ENCODE measurements at regions not wholly inside any gene's neighbourhood (a gene's known extent, or its start where the extent isn't known, plus 50 kb on each side); places are given as distances from the start of the nearest gene placed in this dataset.

DNA sequence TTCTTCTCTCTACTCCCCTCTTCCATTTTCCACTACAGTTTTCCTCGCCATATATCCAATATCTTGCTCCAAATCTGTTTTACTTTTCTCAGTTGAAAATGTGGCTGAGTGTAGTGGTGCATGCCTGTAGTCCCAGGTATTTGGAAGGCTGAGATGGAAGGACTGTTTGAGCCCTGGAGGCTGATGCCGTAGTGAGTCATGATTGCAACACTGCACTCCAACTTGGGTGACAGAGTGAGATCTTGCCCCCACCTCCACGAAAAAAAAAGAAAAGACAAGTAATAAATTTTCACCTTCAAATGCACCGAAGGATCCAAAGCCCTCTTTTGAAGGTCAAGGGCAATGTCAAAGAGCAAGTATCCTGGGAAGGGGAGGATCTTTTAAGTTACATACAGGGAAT, 592.3 kb downstream of the TMEM114 start:
- Mint-ChIP-seq H3K4me3 (no peak overlapping the region), H3K9me3 (no peaks in the 10 kb centered on the region), H3K36me3 (no peaks in the 10 kb centered on the region), H3K27me3 (peaks cover 11% of the 10 kb centered on the region), H3K4me1 (ENCODE audit: unreplicated experiment) (no peaks in the 10 kb centered on the region), H3K27ac (no peak overlapping the region)
- TF ChIP-seq, protein P1, sequence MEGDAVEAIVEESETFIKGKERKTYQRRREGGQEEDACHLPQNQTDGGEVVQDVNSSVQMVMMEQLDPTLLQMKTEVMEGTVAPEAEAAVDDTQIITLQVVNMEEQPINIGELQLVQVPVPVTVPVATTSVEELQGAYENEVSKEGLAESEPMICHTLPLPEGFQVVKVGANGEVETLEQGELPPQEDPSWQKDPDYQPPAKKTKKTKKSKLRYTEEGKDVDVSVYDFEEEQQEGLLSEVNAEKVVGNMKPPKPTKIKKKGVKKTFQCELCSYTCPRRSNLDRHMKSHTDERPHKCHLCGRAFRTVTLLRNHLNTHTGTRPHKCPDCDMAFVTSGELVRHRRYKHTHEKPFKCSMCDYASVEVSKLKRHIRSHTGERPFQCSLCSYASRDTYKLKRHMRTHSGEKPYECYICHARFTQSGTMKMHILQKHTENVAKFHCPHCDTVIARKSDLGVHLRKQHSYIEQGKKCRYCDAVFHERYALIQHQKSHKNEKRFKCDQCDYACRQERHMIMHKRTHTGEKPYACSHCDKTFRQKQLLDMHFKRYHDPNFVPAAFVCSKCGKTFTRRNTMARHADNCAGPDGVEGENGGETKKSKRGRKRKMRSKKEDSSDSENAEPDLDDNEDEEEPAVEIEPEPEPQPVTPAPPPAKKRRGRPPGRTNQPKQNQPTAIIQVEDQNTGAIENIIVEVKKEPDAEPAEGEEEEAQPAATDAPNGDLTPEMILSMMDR (conservative IDR thresholded peaks at IDR 0.05): no peak
- no peak for DNase-seq (ENCODE audit: extremely low spot score, unreplicated experiment)

DNA sequence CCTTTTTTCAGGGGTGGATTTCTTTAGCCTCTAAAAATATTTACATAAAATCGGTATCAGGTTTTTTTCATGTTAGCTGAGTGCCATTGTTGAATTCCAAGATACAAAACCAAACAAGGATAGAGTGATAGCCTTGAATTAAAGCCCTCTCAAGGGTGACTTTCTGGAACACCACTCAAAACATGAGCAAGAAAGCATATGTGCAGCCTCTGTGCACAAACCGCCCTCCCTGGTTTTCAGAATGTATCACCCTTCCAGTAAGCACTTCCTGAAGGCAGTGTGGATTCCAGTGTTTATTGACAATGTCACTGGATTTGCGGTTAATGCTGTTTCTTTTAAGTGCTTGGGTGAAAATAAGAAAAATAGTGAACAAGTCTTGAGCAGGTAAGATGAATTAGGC, 597.7 kb downstream of the TMEM114 start:
- no peak for DNase-seq (ENCODE audit: extremely low spot score, unreplicated experiment)
- Mint-ChIP-seq H3K36me3 (no peaks in the 10 kb centered on the region), H3K4me1 (ENCODE audit: unreplicated experiment) (no peaks in the 10 kb centered on the region), H3K4me3 (no peak overlapping the region), H3K9me3 (no peaks in the 10 kb centered on the region), H3K27me3 (peaks cover 34% of the 10 kb centered on the region), H3K27ac (no peak overlapping the region)
- TF ChIP-seq, protein P1 (conservative IDR thresholded peaks at IDR 0.05): no peak

DNA sequence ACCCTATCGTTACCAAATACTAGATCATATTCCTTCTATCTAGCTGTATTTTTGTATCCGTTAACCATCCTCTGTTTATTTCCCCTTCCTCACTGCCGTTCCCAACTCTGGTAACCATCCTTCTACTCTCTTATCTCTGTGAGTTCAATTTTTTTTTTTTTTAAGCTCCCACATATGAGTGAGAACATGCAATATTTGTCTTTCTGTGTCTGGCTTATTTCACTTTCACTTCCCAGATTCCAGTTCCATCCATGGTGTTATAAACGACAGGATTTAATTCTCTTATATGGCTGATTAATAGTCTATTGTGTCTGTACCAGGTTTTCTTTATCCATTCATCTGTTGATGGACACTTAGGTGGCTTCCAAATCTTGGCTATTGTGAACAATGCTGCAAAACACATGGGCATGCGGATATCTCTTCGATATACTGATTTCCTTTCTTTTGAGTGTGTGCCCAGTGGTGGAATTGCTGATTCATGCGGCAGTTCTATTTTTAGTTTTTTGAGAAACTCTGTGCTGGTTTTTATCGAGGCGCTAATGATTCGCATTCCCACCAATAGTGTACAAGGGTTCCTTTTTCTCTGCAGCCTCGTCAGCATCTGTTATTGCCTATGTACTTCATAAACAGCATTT, 599.6 kb downstream of the TMEM114 start:
- TF ChIP-seq, protein P1 (conservative IDR thresholded peaks at IDR 0.05): no peak
- Mint-ChIP-seq H3K36me3 (no peaks in the 10 kb centered on the region), H3K4me1 (ENCODE audit: unreplicated experiment) (no peaks in the 10 kb centered on the region), H3K9me3 (no peaks in the 10 kb centered on the region), H3K4me3 (no peak overlapping the region), H3K27me3 (peaks cover 37% of the 10 kb centered on the region), H3K27ac (no peak overlapping the region)
- DNase-seq (ENCODE audit: extremely low spot score, unreplicated experiment): no peak

DNA sequence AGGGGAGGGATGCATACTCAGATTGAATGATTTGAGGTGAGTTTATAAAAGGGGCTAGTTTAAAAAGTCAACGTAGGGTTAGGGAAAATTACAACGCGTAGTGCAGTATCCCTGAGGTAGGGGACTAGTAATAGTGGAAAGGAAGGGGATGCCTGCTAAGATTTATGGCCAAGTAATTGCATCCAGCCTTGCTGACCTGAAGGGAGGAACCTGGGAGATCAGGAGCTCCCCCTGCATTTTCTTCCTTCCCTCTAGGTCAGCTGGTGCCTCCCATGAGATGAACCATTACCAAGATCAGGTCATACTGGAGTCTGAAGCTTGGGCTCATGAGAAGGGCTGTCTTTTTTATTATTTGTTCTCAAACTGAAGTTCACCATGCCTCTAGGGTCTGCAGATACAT, 606.6 kb downstream of the TMEM114 start:
- TF ChIP-seq, protein P1 (conservative IDR thresholded peaks at IDR 0.05): no peak
- H3K9me3 Mint-ChIP-seq: no peaks in the 10 kb centered on the region
- no peak overlapping the region for H3K4me3 Mint-ChIP-seq
- H3K27ac Mint-ChIP-seq: no peak overlapping the region
- H3K27me3 Mint-ChIP-seq: peaks cover 44% of the 10 kb centered on the region
- no peaks in the 10 kb centered on the region for H3K36me3 Mint-ChIP-seq
- DNase-seq (ENCODE audit: extremely low spot score, unreplicated experiment): no peak
- no peaks in the 10 kb centered on the region for H3K4me1 Mint-ChIP-seq (ENCODE audit: unreplicated experiment)

DNA sequence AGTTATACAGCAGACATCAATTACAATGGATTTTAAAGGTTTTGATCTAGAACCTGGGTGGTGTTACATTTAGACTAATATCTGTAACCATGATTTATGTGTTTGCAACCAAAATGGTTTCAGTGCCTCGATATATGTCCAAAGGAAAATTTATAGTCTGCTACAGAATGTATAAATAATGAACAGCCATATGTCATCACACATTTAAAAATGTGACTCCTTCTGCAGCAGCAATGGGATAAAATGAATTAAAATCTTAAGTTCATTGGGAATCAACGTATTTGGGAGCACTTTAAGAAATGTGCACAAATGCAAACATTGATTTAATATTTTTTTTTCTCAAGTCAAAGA, 610.2 kb downstream of the TMEM114 start:
- Mint-ChIP-seq H3K27me3 (peaks cover 38% of the 10 kb centered on the region), H3K4me3 (no peak overlapping the region), H3K36me3 (no peaks in the 10 kb centered on the region), H3K4me1 (ENCODE audit: unreplicated experiment) (no peaks in the 10 kb centered on the region), H3K9me3 (no peaks in the 10 kb centered on the region), H3K27ac (no peak overlapping the region)
- DNase-seq (ENCODE audit: extremely low spot score, unreplicated experiment): no peak
- TF ChIP-seq, protein P1 (conservative IDR thresholded peaks at IDR 0.05): no peak
